ENCODE measurements at regions not wholly inside any gene's neighbourhood (a gene's known extent, or its start where the extent isn't known, plus 50 kb on each side); places are given as distances from the start of the nearest gene placed in this dataset.

DNA sequence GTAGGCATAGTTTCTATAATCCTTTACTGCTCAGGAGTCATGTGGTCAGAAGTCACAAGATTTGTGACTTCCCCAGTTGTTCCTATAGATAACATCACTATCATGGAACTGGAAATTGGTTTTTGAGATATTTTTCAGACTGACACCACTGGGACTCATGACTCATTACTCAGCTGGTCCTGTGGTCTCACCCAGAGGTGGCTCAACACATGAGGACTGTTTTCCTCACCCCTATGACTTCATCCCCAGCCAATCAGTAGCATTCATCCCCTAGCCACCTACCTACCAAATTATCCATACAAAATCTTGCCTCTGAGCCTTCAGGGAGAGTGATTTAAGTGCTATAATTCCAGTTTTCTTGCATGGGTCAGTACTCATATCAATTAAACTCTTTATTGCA, 1217.7 kb downstream of the EPHA7 start:
- DNase-seq (ENCODE audit: low spot score), result no peak
- in situ Hi-C loops (cut with MboI; ENCODE audit: low sequenced_read_pairs, unreplicated experiment), result no loop called here
- TF ChIP-seq, protein P1, sequence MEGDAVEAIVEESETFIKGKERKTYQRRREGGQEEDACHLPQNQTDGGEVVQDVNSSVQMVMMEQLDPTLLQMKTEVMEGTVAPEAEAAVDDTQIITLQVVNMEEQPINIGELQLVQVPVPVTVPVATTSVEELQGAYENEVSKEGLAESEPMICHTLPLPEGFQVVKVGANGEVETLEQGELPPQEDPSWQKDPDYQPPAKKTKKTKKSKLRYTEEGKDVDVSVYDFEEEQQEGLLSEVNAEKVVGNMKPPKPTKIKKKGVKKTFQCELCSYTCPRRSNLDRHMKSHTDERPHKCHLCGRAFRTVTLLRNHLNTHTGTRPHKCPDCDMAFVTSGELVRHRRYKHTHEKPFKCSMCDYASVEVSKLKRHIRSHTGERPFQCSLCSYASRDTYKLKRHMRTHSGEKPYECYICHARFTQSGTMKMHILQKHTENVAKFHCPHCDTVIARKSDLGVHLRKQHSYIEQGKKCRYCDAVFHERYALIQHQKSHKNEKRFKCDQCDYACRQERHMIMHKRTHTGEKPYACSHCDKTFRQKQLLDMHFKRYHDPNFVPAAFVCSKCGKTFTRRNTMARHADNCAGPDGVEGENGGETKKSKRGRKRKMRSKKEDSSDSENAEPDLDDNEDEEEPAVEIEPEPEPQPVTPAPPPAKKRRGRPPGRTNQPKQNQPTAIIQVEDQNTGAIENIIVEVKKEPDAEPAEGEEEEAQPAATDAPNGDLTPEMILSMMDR (IDR thresholded peaks at IDR 0.05; ENCODE audit: borderline replicate concordance, control extremely low read depth, extremely low read depth, insufficient read depth, missing control alignments), result no peak

DNA sequence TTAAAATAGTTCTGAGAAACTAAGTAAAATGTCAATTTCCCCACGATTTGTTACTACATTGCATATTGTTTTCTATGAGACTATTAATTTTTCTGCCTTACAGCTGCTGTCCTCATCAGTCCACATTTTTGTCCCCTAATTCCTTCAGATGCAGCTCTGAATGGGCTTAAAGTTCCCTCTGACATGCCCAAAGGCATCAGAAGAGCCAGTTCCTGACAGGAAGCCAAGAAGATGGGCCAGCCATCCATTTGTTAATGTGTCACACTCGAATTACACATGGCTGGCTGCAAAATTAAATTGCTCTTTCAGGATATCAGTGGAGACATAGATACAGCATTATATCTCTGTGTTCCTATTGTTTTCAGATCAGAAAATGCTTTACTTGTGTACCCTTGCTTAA, 1223.0 kb downstream of the EPHA7 start:
- DNase-seq (ENCODE audit: low spot score), result no peak
- TF ChIP-seq, protein P1 (IDR thresholded peaks at IDR 0.05; ENCODE audit: borderline replicate concordance, control extremely low read depth, extremely low read depth, insufficient read depth, missing control alignments), result no peak
- in situ Hi-C loops (cut with MboI; ENCODE audit: low sequenced_read_pairs, unreplicated experiment), result no loop called here

DNA sequence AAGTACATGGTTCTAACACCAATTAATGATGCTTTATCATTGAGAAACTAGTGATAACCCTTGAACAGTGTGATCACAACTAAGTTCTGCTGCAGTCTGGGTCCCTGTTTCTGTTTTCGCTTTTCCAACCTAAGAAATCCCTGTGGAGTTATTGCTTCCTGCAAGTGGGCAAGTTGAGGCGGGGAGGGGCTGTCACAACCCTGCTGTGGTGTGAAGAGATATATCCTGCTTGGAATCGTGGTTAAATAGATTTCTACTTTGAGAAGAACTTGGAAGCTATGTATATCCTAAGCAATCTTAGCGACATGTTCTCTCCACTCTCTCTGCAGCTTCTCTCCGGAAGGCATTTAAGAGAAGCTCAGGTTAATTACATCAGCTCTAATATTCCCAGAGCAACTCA, 1223.6 kb downstream of the EPHA7 start:
- DNase-seq (ENCODE audit: low spot score), result no peak
- in situ Hi-C loops (cut with MboI; ENCODE audit: low sequenced_read_pairs, unreplicated experiment), result no loop called here
- TF ChIP-seq, protein P1 (IDR thresholded peaks at IDR 0.05; ENCODE audit: borderline replicate concordance, control extremely low read depth, extremely low read depth, insufficient read depth, missing control alignments), result no peak

DNA sequence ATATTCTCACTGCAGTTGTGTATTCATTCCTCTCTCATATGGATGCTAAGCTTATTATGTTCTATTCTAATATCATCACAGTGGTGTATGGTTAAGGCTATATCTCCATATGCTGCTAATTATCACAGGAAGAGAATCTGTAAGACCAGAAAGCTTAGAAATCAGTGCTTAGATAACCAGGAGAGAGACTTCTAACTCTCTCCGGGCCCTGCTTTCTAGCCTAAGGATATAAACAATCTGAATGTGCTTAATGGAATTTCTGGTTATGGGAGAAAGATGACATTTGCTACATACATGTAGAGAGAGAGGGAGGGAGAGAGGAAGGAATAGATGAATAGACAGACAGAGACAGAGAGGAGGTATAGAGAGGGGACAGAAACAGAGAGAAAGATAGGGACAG, 1231.3 kb downstream of the EPHA7 start:
- TF ChIP-seq, protein P1 (IDR thresholded peaks at IDR 0.05; ENCODE audit: borderline replicate concordance, control extremely low read depth, extremely low read depth, insufficient read depth, missing control alignments), result no peak
- no peak for DNase-seq (ENCODE audit: low spot score)
- in situ Hi-C loops (cut with MboI; ENCODE audit: low sequenced_read_pairs, unreplicated experiment), result no loop called here

DNA sequence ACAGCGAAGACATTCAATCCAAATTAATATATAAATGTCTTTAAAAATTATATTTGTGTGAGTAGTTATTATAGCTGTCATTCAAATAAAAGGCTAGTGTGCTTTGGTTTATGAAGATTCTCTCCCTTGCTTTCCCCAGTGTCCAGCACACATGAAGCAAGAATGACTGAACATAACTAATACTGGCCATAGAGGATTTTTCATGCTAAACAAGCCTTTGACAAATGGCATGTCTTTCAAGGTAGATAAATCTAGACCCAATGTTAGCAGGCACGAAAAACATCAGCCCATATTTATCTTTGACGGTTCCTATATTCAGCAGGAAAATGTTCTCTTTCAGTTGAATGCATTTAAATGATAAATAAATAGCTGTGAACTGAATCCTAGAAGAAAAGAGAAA, 1234.4 kb downstream of the EPHA7 start:
- DNase-seq (ENCODE audit: low spot score), result no peak
- TF ChIP-seq, protein P1 (IDR thresholded peaks at IDR 0.05; ENCODE audit: borderline replicate concordance, control extremely low read depth, extremely low read depth, insufficient read depth, missing control alignments), result no peak
- in situ Hi-C loops (cut with MboI; ENCODE audit: low sequenced_read_pairs, unreplicated experiment), result no loop called here

DNA sequence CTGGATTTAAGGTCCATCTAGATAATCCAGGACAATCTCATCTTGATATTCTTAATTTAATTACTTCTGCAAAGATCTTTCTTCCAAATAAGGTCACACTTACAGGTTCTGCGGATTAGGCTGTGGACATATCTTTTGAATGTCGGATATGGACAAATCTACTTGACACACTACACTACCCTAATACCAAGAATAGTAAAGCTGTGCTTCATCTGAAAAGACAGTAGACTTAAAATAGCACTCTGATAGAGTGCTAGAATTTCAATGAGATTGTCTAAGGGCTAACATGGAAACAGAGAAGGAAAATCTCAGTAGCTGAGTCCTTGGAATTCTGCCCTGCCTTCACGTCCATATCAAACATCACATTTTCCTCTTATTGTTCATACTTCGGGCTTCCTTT, 1238.0 kb downstream of the EPHA7 start:
- TF ChIP-seq, protein P1 (IDR thresholded peaks at IDR 0.05; ENCODE audit: borderline replicate concordance, control extremely low read depth, extremely low read depth, insufficient read depth, missing control alignments), result no peak
- no peak for DNase-seq (ENCODE audit: low spot score)
- in situ Hi-C loops (cut with MboI; ENCODE audit: low sequenced_read_pairs, unreplicated experiment), result no loop called here

DNA sequence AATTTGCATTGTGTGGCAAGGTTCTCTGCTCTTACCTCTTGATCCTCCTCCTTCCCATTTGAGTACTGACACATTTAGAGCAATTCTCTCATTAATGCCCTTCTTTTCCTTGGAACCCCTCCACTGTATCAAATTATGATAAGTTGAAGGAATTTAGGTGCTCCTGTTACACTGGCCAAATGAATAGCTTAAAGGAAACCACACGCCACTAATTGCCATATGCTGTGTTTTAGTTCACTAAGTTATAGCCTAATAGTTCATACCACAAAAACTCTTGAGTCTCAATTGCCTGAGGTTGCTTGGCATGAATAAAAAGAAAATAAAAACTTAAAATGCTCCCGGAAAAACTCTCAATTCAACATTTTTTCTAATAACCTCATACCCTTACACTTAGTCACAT, 1239.3 kb downstream of the EPHA7 start:
- in situ Hi-C loops (cut with MboI; ENCODE audit: low sequenced_read_pairs, unreplicated experiment), result no loop called here
- no peak for DNase-seq (ENCODE audit: low spot score)
- TF ChIP-seq, protein P1 (IDR thresholded peaks at IDR 0.05; ENCODE audit: borderline replicate concordance, control extremely low read depth, extremely low read depth, insufficient read depth, missing control alignments), result no peak

Data from GM13976 (cell line).